ENCODE measurements at regions not wholly inside any gene's neighbourhood (a gene's known extent, or its start where the extent isn't known, plus 50 kb on each side); places are given as distances from the start of the nearest gene placed in this dataset.

DNA sequence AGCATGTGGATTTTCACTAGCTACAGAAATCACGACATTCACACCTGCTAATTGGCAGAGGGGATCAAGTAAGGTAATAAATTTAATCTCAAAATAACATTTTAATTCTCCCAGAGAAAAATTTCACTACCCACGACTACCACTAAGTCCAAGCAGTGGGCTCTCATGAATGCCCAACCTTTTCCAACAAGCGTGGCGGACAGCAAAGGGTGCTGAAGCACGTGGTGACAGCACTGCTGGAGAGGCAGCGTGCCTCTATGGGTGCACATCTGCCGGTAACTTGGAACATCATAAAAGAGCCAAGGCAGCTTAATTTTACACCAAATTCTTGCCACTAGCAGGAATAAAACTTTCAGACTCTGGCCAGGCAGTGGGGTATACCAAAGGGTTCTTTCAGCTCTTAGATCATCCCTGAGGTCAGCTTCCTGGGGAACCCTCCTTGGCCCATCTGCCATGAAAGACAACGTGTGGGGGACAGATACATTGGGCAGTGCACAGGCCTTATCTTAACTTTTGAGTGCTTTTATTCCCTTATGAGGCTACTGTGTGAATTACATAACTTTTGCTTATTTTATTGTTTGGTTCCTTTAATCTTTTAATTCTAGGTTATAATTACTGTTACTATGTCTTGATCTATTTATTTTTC lies 206.7 kb upstream of the KCTD7 start:
- intact Hi-C loops (cut with DNase I), result no loop called here
- DNase-seq (ENCODE audit: low spot score), result no peak
- H3K9me3 ChIP-seq, result no peaks in the 10 kb centered on the region
- H3K27ac ChIP-seq, result no peak overlapping the region
- TF ChIP-seq POLR2A (IDR thresholded peaks at IDR 0.05) (no peak), POLR2AphosphoS5 (IDR thresholded peaks at IDR 0.05) (no peak)
- TF ChIP-seq, protein P1, sequence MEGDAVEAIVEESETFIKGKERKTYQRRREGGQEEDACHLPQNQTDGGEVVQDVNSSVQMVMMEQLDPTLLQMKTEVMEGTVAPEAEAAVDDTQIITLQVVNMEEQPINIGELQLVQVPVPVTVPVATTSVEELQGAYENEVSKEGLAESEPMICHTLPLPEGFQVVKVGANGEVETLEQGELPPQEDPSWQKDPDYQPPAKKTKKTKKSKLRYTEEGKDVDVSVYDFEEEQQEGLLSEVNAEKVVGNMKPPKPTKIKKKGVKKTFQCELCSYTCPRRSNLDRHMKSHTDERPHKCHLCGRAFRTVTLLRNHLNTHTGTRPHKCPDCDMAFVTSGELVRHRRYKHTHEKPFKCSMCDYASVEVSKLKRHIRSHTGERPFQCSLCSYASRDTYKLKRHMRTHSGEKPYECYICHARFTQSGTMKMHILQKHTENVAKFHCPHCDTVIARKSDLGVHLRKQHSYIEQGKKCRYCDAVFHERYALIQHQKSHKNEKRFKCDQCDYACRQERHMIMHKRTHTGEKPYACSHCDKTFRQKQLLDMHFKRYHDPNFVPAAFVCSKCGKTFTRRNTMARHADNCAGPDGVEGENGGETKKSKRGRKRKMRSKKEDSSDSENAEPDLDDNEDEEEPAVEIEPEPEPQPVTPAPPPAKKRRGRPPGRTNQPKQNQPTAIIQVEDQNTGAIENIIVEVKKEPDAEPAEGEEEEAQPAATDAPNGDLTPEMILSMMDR (IDR thresholded peaks at IDR 0.05), result no peak
- no peaks in the 10 kb centered on the region for H3K4me1 ChIP-seq (replicated peaks)
- 73% methylated on average over 8 of the region's 8 CpGs for WGBS
- no peaks in the 10 kb centered on the region for H3K36me3 ChIP-seq
- H3K4me3 ChIP-seq, result no peak overlapping the region
- H3K27me3 ChIP-seq (replicated peaks; ENCODE audit: insufficient read depth), result no peaks in the 10 kb centered on the region

DNA sequence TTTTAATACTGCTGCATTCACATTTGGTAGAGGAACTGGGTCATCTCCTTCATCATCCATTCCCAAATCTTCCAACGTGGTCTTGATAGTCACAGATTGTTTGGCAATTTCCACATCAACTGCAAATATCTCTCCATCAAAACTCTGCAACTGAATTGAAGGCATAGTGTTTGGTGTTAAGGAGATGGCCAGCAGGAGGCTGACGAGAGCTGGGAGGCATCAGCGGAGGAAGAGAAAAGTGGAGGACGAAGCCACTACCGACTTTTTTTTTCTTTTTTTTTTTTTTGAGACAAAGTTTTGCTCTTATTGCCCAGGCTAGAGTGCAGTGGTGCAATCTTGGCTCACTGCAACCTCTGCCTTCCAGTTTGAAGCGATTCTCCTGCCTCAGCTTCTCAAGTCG lies 205.0 kb upstream of the KCTD7 start:
- Histone ChIP-seq H3K4me3 (no peak overlapping the region), H3K9me3 (no peaks in the 10 kb centered on the region), H3K36me3 (no peaks in the 10 kb centered on the region), H3K4me1 (replicated peaks) (no peaks in the 10 kb centered on the region), H3K27ac (no peak overlapping the region), H3K27me3 (replicated peaks; ENCODE audit: insufficient read depth) (no peaks in the 10 kb centered on the region)
- intact Hi-C loops (cut with DNase I), result no loop called here
- 92% methylated on average over 7 of the region's 7 CpGs for WGBS
- TF ChIP-seq, protein P1 (IDR thresholded peaks at IDR 0.05), result no peak
- no peak for TF ChIP-seq POLR2A (IDR thresholded peaks at IDR 0.05)
- no peak for TF ChIP-seq POLR2AphosphoS5 (IDR thresholded peaks at IDR 0.05)
- no peak for DNase-seq (ENCODE audit: low spot score)

DNA sequence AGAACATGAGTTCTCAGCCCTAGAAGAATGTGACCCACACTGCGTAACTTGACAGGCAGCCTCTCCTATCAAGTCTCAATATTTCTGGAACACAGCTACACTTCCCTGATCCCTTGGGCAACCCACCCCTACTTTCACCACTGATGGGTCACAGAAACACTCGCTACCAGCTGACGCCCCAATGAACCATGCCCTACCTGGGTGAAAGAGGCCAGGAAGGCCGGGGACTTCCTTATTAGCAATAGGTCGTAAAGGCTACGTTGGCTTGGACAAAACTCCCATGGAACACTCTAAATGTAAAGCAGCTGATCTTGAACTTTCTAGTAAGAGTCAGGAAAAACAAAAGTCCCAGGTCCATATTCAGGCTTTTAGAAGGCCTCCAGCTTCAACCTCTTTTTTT lies 202.3 kb upstream of the KCTD7 start:
- DNase-seq (ENCODE audit: low spot score), result no peak
- TF ChIP-seq POLR2A (IDR thresholded peaks at IDR 0.05) (no peak), POLR2AphosphoS5 (IDR thresholded peaks at IDR 0.05) (no peak)
- TF ChIP-seq, protein P1 (IDR thresholded peaks at IDR 0.05), result no peak
- Histone ChIP-seq H3K27ac (no peak overlapping the region), H3K36me3 (no peaks in the 10 kb centered on the region), H3K27me3 (replicated peaks; ENCODE audit: insufficient read depth) (no peaks in the 10 kb centered on the region), H3K4me3 (no peak overlapping the region), H3K4me1 (replicated peaks) (no peaks in the 10 kb centered on the region), H3K9me3 (no peaks in the 10 kb centered on the region)
- WGBS, result 91% methylated on average over 6 of the region's 6 CpGs
- intact Hi-C loops (cut with DNase I), result no loop called here

DNA sequence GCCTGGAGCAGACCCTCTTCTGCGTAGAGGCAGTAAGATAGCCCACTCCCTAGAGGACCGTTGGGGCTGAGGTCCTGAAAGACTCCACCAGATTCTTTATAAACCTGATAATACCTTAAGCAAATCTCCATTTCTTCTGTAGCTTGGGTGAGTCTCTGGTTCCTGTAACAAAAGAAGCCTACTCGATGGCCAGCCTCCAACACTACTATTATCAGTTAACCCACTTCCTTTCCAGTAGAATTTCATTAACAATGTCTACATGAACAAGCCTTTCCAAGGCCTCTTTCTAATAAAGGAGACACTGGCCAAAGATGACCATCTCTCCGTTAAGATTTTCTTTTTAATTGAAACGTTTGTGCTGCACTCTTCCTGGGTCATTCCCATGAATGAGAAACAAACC lies 201.7 kb upstream of the KCTD7 start:
- intact Hi-C loops (cut with DNase I), result no loop called here
- 86% methylated on average over 5 of the region's 5 CpGs for WGBS

DNA sequence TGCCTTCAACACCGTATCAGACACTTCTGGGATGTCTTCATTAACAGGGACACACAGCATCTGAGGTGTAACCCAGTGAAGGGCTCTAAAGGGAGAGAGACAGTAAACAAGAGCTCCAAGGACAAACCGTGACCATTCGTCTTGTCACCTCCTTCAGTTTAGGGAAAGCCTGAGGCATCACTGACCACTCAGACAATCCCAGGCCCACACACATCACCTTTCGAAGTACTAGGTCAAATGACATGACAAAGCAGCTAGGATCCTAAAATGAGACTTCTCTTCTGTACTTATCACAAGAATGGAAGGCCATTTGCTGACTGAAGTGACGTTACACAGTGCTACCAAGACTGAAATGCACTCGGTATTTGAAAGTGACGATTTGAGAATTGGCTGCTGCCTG lies 200.7 kb upstream of the KCTD7 start:
- no peak for DNase-seq (ENCODE audit: low spot score)
- Histone ChIP-seq H3K27me3 (replicated peaks; ENCODE audit: insufficient read depth) (no peaks in the 10 kb centered on the region), H3K36me3 (no peaks in the 10 kb centered on the region), H3K27ac (no peak overlapping the region), H3K4me3 (no peak overlapping the region), H3K9me3 (no peaks in the 10 kb centered on the region), H3K4me1 (replicated peaks) (no peaks in the 10 kb centered on the region)
- intact Hi-C loops (cut with DNase I), result no loop called here
- WGBS, result 94% methylated on average over 7 of the region's 7 CpGs
- no peak for TF ChIP-seq POLR2A (IDR thresholded peaks at IDR 0.05)
- TF ChIP-seq POLR2AphosphoS5 (IDR thresholded peaks at IDR 0.05), result no peak
- TF ChIP-seq, protein P1 (IDR thresholded peaks at IDR 0.05), result no peak

More for the DNA sequence above, 201.7 kb upstream of the KCTD7 start:
- no peak overlapping the region for H3K4me3 ChIP-seq
- DNase-seq (ENCODE audit: low spot score), result no peak
- H3K27ac ChIP-seq, result no peak overlapping the region
- no peaks in the 10 kb centered on the region for H3K4me1 ChIP-seq (replicated peaks)
- H3K9me3 ChIP-seq, result no peaks in the 10 kb centered on the region
- TF ChIP-seq POLR2A (IDR thresholded peaks at IDR 0.05) (no peak), POLR2AphosphoS5 (IDR thresholded peaks at IDR 0.05) (no peak)
- TF ChIP-seq, protein P1 (IDR thresholded peaks at IDR 0.05), result no peak
- H3K27me3 ChIP-seq (replicated peaks; ENCODE audit: insufficient read depth), result no peaks in the 10 kb centered on the region
- no peaks in the 10 kb centered on the region for H3K36me3 ChIP-seq
